ENCODE measurements at regions not wholly inside any gene's neighbourhood (a gene's known extent, or its start where the extent isn't known, plus 50 kb on each side); places are given as distances from the start of the nearest gene placed in this dataset.

GRCh38 chr5:92119110-92119509, 736.0 kb upstream of the ARRDC3 start:
- TF ChIP-seq, protein P1, sequence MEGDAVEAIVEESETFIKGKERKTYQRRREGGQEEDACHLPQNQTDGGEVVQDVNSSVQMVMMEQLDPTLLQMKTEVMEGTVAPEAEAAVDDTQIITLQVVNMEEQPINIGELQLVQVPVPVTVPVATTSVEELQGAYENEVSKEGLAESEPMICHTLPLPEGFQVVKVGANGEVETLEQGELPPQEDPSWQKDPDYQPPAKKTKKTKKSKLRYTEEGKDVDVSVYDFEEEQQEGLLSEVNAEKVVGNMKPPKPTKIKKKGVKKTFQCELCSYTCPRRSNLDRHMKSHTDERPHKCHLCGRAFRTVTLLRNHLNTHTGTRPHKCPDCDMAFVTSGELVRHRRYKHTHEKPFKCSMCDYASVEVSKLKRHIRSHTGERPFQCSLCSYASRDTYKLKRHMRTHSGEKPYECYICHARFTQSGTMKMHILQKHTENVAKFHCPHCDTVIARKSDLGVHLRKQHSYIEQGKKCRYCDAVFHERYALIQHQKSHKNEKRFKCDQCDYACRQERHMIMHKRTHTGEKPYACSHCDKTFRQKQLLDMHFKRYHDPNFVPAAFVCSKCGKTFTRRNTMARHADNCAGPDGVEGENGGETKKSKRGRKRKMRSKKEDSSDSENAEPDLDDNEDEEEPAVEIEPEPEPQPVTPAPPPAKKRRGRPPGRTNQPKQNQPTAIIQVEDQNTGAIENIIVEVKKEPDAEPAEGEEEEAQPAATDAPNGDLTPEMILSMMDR (IDR thresholded peaks at IDR 0.05): no peak
- ATAC-seq (no peak), FAIRE-seq (no peak), DNase-seq (no peak)
- WGBS, 2 donors: 38 to 61% methylated on average over 1 of the region's 1 CpG
- Histone ChIP-seq H3K27ac (no peak overlapping the region), H3K4me3 (no peak overlapping the region), H3K36me3 (no peaks in the 10 kb centered on the region), H3K27me3 (no peaks in the 10 kb centered on the region), H3K9me3 (no peaks in the 10 kb centered on the region), H3K4me1 (no peaks in the 10 kb centered on the region)
- intact Hi-C loops (cut with DNase I): no loop called here

- Histone ChIP-seq H3K36me3 (no peaks in the 10 kb centered on the region), H3K4me1 (no peaks in the 10 kb centered on the region), H3K27ac (no peak overlapping the region), H3K27me3 (no peaks in the 10 kb centered on the region), H3K4me3 (no peak overlapping the region), H3K9me3 (no peaks in the 10 kb centered on the region)
- intact Hi-C loops (cut with DNase I): no loop called here
- 29 to 39% methylated on average over 1 of the region's 1 CpG for WGBS, 2 donors
- FAIRE-seq: no peak
- DNase-seq: no peak
- no peak for ATAC-seq
- TF ChIP-seq, protein P1 (IDR thresholded peaks at IDR 0.05): no peak
Observed at GRCh38 chr5:92106808-92107207, 723.7 kb upstream of the ARRDC3 start.

DNA sequence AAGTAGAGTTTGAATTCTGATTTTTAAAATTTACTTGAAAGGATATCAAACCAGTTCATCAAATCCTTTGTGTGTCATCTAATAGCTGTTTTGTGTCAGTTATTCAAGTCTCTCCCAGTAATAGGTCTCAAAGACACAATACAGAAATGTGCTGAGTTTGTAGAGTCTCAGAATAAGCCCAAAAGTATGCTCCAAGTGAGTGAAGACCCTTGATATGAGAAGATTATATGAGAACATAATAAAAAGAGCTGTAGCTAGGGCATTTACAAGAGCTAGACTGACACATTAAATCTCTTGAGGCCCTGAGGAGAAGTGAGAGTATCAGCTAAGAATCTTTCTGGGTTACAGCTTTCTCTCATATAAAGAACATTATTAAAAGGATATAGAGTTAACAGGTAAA, 721.0 kb upstream of the ARRDC3 start:
- intact Hi-C loops (cut with DNase I): no loop called here
- no peak for FAIRE-seq
- TF ChIP-seq, protein P1 (IDR thresholded peaks at IDR 0.05): no peak
- H3K9me3 ChIP-seq: no peaks in the 10 kb centered on the region
- H3K4me1 ChIP-seq: no peaks in the 10 kb centered on the region
- no peak overlapping the region for H3K4me3 ChIP-seq
- no peak overlapping the region for H3K27ac ChIP-seq
- ATAC-seq: no peak
- H3K27me3 ChIP-seq: no peaks in the 10 kb centered on the region
- no peaks in the 10 kb centered on the region for H3K36me3 ChIP-seq
- no peak for DNase-seq

GRCh38 chr5:92102313-92102712, 719.2 kb upstream of the ARRDC3 start:
- H3K9me3 ChIP-seq: no peaks in the 10 kb centered on the region
- ATAC-seq (no peak), DNase-seq (no peak), FAIRE-seq (no peak)
- H3K4me3 ChIP-seq: no peak overlapping the region
- no peaks in the 10 kb centered on the region for H3K4me1 ChIP-seq
- no peaks in the 10 kb centered on the region for H3K36me3 ChIP-seq
- no peak overlapping the region for H3K27ac ChIP-seq
- 56 to 82% methylated on average over 3 of the region's 3 CpGs for WGBS, 2 donors
- intact Hi-C loops (cut with DNase I): no loop called here
- TF ChIP-seq, protein P1 (IDR thresholded peaks at IDR 0.05): no peak
- no peaks in the 10 kb centered on the region for H3K27me3 ChIP-seq

DNA sequence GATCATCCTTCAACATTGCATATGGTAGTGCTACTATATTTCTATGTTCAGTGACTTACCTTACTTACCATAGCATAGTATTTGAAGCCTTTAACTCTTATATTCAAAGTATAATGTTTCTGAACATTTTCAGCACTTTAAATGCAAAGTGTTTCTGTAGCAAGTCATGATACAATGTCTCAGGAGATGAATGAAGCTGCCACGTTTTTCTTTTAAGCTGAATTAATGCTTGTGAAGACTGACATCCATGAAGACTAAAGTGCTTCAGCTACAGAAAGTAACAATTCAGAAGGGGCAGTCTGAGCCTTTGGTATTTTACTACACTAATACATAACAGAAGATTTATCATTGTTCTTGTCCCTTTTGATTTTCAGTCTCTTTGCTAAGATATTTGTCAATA, 709.1 kb upstream of the ARRDC3 start:
- Histone ChIP-seq H3K9me3 (no peaks in the 10 kb centered on the region), H3K4me3 (no peak overlapping the region), H3K36me3 (no peaks in the 10 kb centered on the region), H3K4me1 (no peaks in the 10 kb centered on the region), H3K27me3 (no peaks in the 10 kb centered on the region), H3K27ac (no peak overlapping the region)
- FAIRE-seq: no peak
- 18 to 36% methylated on average over 1 of the region's 1 CpG for WGBS, 2 donors
- intact Hi-C loops (cut with DNase I): no loop called here
- TF ChIP-seq, protein P1 (IDR thresholded peaks at IDR 0.05): no peak
- ATAC-seq: no peak
- DNase-seq: no peak
